ENCODE measurements at regions not wholly inside any gene's neighbourhood (a gene's known extent, or its start where the extent isn't known, plus 50 kb on each side); places are given as distances from the start of the nearest gene placed in this dataset.

DNA sequence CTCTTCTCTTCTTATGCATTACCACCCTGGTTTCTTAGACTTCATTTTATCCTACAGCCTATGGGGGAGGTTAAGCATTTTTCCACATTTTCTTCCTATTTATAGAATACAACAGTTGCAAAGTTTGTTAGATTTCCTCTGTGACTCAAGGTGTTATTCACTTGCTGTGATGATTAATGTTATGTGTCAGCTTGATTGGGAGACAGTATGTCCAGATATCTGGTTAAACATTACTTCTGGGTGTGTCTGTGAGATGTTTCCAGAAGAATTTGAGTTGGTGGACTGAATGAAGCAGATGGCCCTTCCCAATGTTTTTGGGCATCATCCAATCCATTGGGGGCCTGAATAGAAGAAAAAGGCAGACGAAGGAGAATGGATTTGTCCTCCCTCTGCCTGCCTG is 131.3 kb downstream of the C6orf118 start:
- TF ChIP-seq, protein P1, sequence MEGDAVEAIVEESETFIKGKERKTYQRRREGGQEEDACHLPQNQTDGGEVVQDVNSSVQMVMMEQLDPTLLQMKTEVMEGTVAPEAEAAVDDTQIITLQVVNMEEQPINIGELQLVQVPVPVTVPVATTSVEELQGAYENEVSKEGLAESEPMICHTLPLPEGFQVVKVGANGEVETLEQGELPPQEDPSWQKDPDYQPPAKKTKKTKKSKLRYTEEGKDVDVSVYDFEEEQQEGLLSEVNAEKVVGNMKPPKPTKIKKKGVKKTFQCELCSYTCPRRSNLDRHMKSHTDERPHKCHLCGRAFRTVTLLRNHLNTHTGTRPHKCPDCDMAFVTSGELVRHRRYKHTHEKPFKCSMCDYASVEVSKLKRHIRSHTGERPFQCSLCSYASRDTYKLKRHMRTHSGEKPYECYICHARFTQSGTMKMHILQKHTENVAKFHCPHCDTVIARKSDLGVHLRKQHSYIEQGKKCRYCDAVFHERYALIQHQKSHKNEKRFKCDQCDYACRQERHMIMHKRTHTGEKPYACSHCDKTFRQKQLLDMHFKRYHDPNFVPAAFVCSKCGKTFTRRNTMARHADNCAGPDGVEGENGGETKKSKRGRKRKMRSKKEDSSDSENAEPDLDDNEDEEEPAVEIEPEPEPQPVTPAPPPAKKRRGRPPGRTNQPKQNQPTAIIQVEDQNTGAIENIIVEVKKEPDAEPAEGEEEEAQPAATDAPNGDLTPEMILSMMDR (IDR thresholded peaks at IDR 0.05), result no peak
- no peak for TF ChIP-seq POLR2A (IDR thresholded peaks at IDR 0.05)

Measured in tibial nerve (tissue), 3 donors.